Esophagus muscularis mucosa (tissue), 3 donors: ENCODE measurements at regions not wholly inside any gene's neighbourhood (a gene's known extent, or its start where the extent isn't known, plus 50 kb on each side); places are given as distances from the start of the nearest gene placed in this dataset.

Source experiments
- CTCF ChIP-seq, 3 experiments: fragments of 200-600 bp in 2 of 3; fragments of 450-650 bp in 1 of 3; sonication (generic) in 2 of 3; IDR thresholded peaks; one replicate each; pipeline ENCODE4 v1.5.1; 2017 to 2019; ENCODE audit warnings: antibody characterized with exemption in 3 of 3, mild to moderate bottlenecking in 2 of 3, moderate library complexity in 1 of 3
- POLR2A ChIP-seq: fragments of 450-650 bp; IDR thresholded peaks from one replicate; pipeline ENCODE4 v1.6.1; 2017; ENCODE audit warnings: antibody characterized with exemption, moderate library complexity, mild to moderate bottlenecking, low read depth

- no peak for TF ChIP-seq CTCF (IDR thresholded peaks at IDR 0.05)
- TF ChIP-seq POLR2A, result no peak
Measured at GRCh38 chr3:159348431-159348830, 546.6 kb downstream of the MFSD1 start.
